Endothelial cell of umbilical vein (primary cell): ENCODE measurements at regions not wholly inside any gene's neighbourhood (a gene's known extent, or its start where the extent isn't known, plus 50 kb on each side); places are given as distances from the start of the nearest gene placed in this dataset.

Experiments used
- POLR2A ChIP-seq: IDR thresholded peaks from 2 replicates; pipeline ENCODE4 v1.6.1; 2012; ENCODE audit warnings: low read depth, mild to moderate bottlenecking, control low read depth, low read length
- TF ChIP-seq, protein P1 (sequence below), 2 donors: IDR thresholded peaks; 1 replicate in 1 of 2; 2 replicates in 1 of 2; pipeline ENCODE4 v1.5.1; 2011; ENCODE audit warnings: low read length in 2 of 2, mild to moderate bottlenecking in 2 of 2, moderate library complexity in 2 of 2, control low read depth in 1 of 2, inconsistent platforms in 1 of 2, low read depth in 1 of 2; ENCODE audit not compliant: insufficient read depth in 1 of 2; ENCODE audit errors: extremely low read depth in 1 of 2

DNA sequence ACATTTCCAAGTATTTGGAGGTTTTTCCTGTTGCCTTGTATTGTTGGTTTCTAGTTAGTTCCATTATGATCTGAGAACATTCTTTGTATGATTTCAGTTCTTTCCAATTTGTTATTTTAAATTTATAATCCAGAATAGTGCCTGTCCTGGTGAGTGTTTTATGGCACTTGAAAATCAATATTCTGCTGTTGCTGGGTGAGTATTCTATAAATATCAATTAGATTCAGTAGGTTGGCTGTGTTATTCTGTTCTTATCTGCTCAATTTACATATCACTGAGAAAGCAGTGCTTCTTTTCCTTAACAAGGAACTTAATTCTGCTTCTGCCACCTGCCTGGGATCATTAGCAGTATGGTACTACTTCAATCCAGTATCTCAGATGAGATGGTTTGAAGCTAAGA is 123.5 kb downstream of the SNX19 start:
- TF ChIP-seq POLR2A = no peak
- TF ChIP-seq, protein P1, sequence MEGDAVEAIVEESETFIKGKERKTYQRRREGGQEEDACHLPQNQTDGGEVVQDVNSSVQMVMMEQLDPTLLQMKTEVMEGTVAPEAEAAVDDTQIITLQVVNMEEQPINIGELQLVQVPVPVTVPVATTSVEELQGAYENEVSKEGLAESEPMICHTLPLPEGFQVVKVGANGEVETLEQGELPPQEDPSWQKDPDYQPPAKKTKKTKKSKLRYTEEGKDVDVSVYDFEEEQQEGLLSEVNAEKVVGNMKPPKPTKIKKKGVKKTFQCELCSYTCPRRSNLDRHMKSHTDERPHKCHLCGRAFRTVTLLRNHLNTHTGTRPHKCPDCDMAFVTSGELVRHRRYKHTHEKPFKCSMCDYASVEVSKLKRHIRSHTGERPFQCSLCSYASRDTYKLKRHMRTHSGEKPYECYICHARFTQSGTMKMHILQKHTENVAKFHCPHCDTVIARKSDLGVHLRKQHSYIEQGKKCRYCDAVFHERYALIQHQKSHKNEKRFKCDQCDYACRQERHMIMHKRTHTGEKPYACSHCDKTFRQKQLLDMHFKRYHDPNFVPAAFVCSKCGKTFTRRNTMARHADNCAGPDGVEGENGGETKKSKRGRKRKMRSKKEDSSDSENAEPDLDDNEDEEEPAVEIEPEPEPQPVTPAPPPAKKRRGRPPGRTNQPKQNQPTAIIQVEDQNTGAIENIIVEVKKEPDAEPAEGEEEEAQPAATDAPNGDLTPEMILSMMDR (IDR thresholded peaks at IDR 0.05; ENCODE audit: extremely low read depth in 1 of 2, insufficient read depth in 1 of 2, low read depth in 1 of 2, low read length in 2 of 2) = no peak
